Stimulated activated CD4-positive, alpha-beta T cell treated with anti-CD3 and anti-CD28 coated beads, Interleukin-15, amount 100 ng/mL, for 24 hours (primary cell): ENCODE measurements at regions not wholly inside any gene's neighbourhood (a gene's known extent, or its start where the extent isn't known, plus 50 kb on each side); places are given as distances from the start of the nearest gene placed in this dataset.

Source experiments
- DNase-seq: peaks from one replicate; pipeline ENCODE4 v3.0.0-alpha.2; 2020

GRCh38 chr7:30212701-30213111 is 71.7 kb upstream of the ZNRF2 start:
- no peak for DNase-seq

- no peak for DNase-seq
Measured at GRCh38 chr7:30213637-30214036, 70.8 kb upstream of the ZNRF2 start.

GRCh38 chr7:30214651-30215137 is 69.7 kb upstream of the ZNRF2 start:
- no peak for DNase-seq

DNA sequence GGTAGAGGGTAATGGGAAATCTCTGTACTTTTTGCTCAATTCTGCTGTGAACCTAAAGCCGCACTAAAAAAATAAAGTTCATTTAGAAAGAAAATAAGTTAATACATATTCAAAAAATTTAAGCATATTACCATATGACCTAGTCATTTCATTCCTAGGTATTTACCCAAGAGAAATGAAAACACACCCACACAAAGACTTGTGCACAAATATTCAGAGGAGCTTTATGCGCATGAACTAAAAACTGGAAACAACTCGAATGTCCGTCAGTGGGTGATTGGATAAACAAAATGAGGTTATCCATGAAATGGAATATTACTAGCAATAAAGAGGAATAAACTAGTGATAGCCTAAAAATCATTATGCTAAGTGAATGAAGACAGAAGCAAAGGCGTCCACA is 62.6 kb upstream of the ZNRF2 start:
- DNase-seq = no peak

DNA sequence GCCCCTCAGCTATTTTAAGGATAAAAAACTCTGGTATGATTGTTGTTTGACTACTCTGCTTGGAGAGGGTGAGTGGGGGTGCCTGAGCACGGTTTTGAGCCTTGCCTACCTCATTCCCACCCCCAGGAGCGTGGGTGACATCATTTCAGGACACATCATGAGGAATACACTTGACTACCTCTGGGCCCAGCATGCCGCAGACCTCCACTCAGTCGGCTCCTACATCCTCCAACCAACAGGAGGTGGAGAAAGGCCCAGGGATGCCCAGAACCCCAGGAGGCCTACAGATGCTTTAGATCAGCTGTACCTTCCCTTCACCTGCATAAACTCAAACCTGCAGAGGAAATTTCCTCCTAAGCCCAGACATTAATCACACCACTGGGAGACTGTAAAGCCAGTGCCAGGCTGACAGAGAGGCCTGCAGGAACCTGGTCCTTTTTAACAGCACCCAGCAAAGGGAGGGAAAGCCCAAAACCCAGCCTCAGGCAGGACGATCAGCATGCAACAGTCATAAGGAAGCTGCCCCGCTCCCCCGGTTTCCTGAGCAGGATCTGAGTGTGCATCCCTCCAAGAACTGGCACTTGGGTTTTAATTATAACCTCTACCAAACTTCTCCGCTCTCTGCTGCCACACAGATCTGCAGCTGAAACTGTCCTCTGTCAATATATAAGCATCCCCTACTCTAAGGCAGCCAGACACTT is 61.7 kb upstream of the ZNRF2 start:
- DNase-seq = peak; percentile 9

- DNase-seq = no peak
Measured at GRCh38 chr7:30223896-30224295, 60.5 kb upstream of the ZNRF2 start.

- no peak for DNase-seq
Measured at GRCh38 chr7:30224511-30225062, 59.8 kb upstream of the ZNRF2 start.

GRCh38 chr7:30225863-30226613 is 58.4 kb upstream of the ZNRF2 start:
- peak; percentile 14 for DNase-seq

DNA sequence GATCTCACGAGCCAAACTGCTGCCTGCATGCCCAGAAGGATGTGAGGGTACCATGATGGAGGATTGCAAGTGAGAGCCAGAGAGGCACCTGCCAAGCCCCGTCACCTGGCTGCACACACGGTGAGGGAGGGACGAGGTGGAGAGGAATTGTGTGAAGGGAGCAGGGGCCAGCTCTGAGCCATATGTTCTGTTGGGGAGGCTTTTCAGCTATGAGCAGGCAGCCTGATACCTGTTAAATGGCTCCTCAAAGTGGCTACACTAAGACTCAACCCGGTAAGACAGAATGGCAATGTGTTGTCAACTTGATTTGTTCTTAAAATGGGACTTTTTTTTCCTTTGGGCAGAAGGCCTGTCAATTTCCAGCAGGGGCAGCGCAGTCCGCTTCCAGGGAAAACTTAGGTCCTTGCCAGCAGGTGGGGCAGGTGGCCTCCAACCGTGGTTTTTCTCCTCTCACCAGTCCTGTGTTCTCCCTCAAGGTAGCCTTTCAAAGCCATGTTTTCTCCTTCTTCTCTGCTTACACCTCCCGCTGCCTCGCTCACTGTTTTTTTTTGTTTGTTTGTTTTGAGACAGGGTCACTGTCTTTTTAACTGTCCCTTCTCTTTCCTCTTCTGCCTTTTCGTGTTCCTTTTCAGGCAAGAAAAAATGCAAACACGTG is 57.7 kb upstream of the ZNRF2 start:
- no peak for DNase-seq

- DNase-seq = no peak
Measured at GRCh38 chr7:30231271-30231670, 53.1 kb upstream of the ZNRF2 start.

- no peak for DNase-seq
Measured at GRCh38 chr7:30232391-30232790, 52.0 kb upstream of the ZNRF2 start.
